SK-N-SH treated with all-trans-retinoic acid at 6 μM for 48 hours (cell line): ENCODE measurements at regions not wholly inside any gene's neighbourhood (a gene's known extent, or its start where the extent isn't known, plus 50 kb on each side); places are given as distances from the start of the nearest gene placed in this dataset.

Experiments
- ATAC-seq: fragments of 200-7000 bp; cut with Tn5 transposase; 3 replicates; pipeline ENCODE4 v1.9.1; 2020; ENCODE audit warnings: mild to moderate bottlenecking, moderate library complexity
- ARNTL ChIP-seq: fragments of 450-650 bp; formaldehyde crosslinking; IDR thresholded peaks from 2 replicates; pipeline ENCODE4 v1.5.0; 2020; ENCODE audit warnings: low read depth, mild to moderate bottlenecking, moderate library complexity, borderline replicate concordance
- BACH2 ChIP-seq: fragments of 250-450 bp; sonication (Bioruptor Pico); IDR thresholded peaks from 2 replicates; pipeline ENCODE4 v1.9.0; 2021; ENCODE audit warnings: mild to moderate bottlenecking, borderline replicate concordance
- CREB5 ChIP-seq: fragments of 250-450 bp; sonication (Bioruptor Pico); IDR thresholded peaks from 2 replicates; pipeline ENCODE4 v1.5.1; 2020; ENCODE audit warnings: low read depth, mild to moderate bottlenecking, moderate library complexity
- CSDC2 ChIP-seq: fragments of 250-450 bp; sonication (Bioruptor Pico); IDR thresholded peaks from 2 replicates; pipeline ENCODE4 v1.5.0; 2020; ENCODE audit warnings: mild to moderate bottlenecking, moderate library complexity
- CSRNP3 ChIP-seq: fragments of 250-450 bp; sonication (Bioruptor Pico); IDR thresholded peaks from 2 replicates; pipeline ENCODE4 v1.5.1; 2021; ENCODE audit warnings: mild to moderate bottlenecking, moderate library complexity
- ESRRG ChIP-seq: fragments of 250-450 bp; sonication (Bioruptor Pico); IDR thresholded peaks from 2 replicates; pipeline ENCODE4 v1.6.1; 2021; ENCODE audit warnings: mild to moderate bottlenecking
- GLIS3 ChIP-seq: fragments of 250-450 bp; sonication (Bioruptor Pico); IDR thresholded peaks from 2 replicates; pipeline ENCODE4 v1.5.0; 2020; ENCODE audit warnings: mild to moderate bottlenecking, moderate library complexity
- ISL1 ChIP-seq: fragments of 250-450 bp; sonication (Bioruptor Pico); IDR thresholded peaks from 2 replicates; pipeline ENCODE4 v2.1.2; 2022; ENCODE audit warnings: mild to moderate bottlenecking, moderate library complexity
- PATZ1 ChIP-seq: fragments of 250-450 bp; sonication (Bioruptor Pico); IDR thresholded peaks from 2 replicates; pipeline ENCODE4 v1.8.0; 2020; ENCODE audit warnings: mild to moderate bottlenecking, moderate library complexity, borderline replicate concordance
- POU6F1 ChIP-seq: fragments of 250-450 bp; sonication (Bioruptor Pico); IDR thresholded peaks from 2 replicates; pipeline ENCODE4 v1.8.0; 2021; ENCODE audit warnings: low read depth, mild to moderate bottlenecking, moderate library complexity, borderline replicate concordance
- PPARA ChIP-seq: fragments of 250-450 bp; sonication (Bioruptor Pico); IDR thresholded peaks from 2 replicates; pipeline ENCODE4 v1.5.0; 2020; ENCODE audit warnings: mild to moderate bottlenecking, borderline replicate concordance
- RARB ChIP-seq: fragments of 250-450 bp; sonication (Bioruptor Pico); IDR thresholded peaks from 2 replicates; pipeline ENCODE4 v1.8.0; 2021; ENCODE audit warnings: mild to moderate bottlenecking, moderate library complexity
- TCF4 ChIP-seq: fragments of 250-450 bp; sonication (Bioruptor Pico); IDR thresholded peaks from 2 replicates; pipeline ENCODE4 v1.8.0; 2021; ENCODE audit warnings: mild to moderate bottlenecking, moderate library complexity, borderline replicate concordance
- TSHZ2 ChIP-seq: fragments of 250-450 bp; sonication (Bioruptor Pico); IDR thresholded peaks from 2 replicates; pipeline ENCODE4 v1.5.0; 2020; ENCODE audit warnings: mild to moderate bottlenecking, moderate library complexity
- ZFP3 ChIP-seq: fragments of 250-450 bp; sonication (Bioruptor Pico); IDR thresholded peaks from 2 replicates; pipeline ENCODE4 v1.5.0; 2020; ENCODE audit warnings: mild to moderate bottlenecking, moderate library complexity
- ZFP30 ChIP-seq: fragments of 450-650 bp; formaldehyde crosslinking; IDR thresholded peaks from 2 replicates; pipeline ENCODE4 v1.5.0; 2022; ENCODE audit warnings: mild to moderate bottlenecking, moderate library complexity
- ZNF70 ChIP-seq: fragments of 450-650 bp; formaldehyde crosslinking; IDR thresholded peaks from 2 replicates; pipeline ENCODE4 v1.5.0; 2020; ENCODE audit warnings: mild to moderate bottlenecking, moderate library complexity
- ZNF8 ChIP-seq: fragments of 450-650 bp; formaldehyde crosslinking; IDR thresholded peaks from 2 replicates; pipeline ENCODE4 v1.5.0; 2020; ENCODE audit warnings: mild to moderate bottlenecking, moderate library complexity

- TF ChIP-seq PATZ1 (CRISPR knock-in tag) (no peak), ZNF8 (CRISPR knock-in tag) (no peak), BACH2 (CRISPR knock-in tag) (no peak), ISL1 (CRISPR knock-in tag) (no peak), ZFP30 (no peak), GLIS3 (CRISPR knock-in tag) (no peak), TCF4 (CRISPR knock-in tag) (no peak), CSRNP3 (CRISPR knock-in tag) (no peak)
- no peak for ATAC-seq
Observed at GRCh38 chr2:128606837-128607236, 288.2 kb upstream of the HS6ST1 start.

- TF ChIP-seq ZNF8 (CRISPR knock-in tag) (no peak), ESRRG (CRISPR knock-in tag) (no peak), ZFP3 (CRISPR knock-in tag) (no peak), POU6F1 (CRISPR knock-in tag) (no peak), PATZ1 (CRISPR knock-in tag) (no peak), ZFP30 (no peak), RARB (CRISPR knock-in tag) (no peak)
- TF ChIP-seq, all 23 proteins: peak for 0
- no peak for ATAC-seq
Observed at GRCh38 chr2:128607440-128607839, 288.8 kb upstream of the HS6ST1 start.

DNA sequence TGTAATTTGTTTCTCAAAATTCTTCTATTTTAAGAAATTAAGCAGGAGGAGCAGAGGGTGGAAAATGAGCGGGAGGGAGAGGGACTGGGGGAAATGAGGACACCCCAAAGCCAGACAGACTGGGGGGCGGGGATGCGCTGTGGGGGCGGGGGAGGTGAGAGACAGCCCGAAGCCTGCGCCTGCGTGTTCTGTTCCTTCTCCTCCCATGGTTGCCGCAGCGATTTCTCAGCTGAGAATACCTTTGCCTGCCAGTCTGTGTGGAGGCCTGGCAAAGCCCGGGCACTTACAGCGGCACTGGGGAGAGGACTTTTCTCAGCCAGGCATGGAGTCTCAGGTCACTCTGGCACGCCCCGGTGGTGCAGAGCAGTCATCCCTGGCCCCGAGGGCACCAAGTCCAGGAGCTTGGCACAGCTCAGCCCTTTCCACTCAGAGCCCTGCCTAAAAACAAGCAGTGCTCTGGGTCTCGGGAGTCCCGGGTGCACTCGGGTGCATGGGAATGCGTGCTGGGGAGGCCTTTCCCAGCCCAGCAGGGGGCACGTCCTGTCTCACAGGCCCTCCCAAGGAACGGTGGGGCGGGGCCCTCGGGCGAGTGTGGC is 289.3 kb upstream of the HS6ST1 start:
- ATAC-seq: no peak

More for the DNA sequence above, 289.3 kb upstream of the HS6ST1 start:
- TF ChIP-seq CSRNP3 (CRISPR knock-in tag) (no peak), CREB5 (no peak), ZFP3 (CRISPR knock-in tag) (no peak), ESRRG (CRISPR knock-in tag) (no peak), PATZ1 (CRISPR knock-in tag) (no peak), ZNF70 (CRISPR knock-in tag) (no peak), CSDC2 (CRISPR knock-in tag) (no peak), GLIS3 (CRISPR knock-in tag) (no peak), ARNTL (CRISPR knock-in tag) (no peak), TSHZ2 (CRISPR knock-in tag) (no peak), RARB (CRISPR knock-in tag) (no peak), BACH2 (CRISPR knock-in tag) (no peak), TCF4 (CRISPR knock-in tag) (no peak), PPARA (CRISPR knock-in tag) (no peak), POU6F1 (CRISPR knock-in tag) (no peak)
